Lung (tissue), 9 donors: ENCODE measurements at regions not wholly inside any gene's neighbourhood (a gene's known extent, or its start where the extent isn't known, plus 50 kb on each side); places are given as distances from the start of the nearest gene placed in this dataset.
"Not testable (repeated sequence)": the region's sequence is repeated elsewhere in the genome, so short reads cannot be mapped to it uniquely, and the experiment has no call there.

Source experiments
- ATAC-seq: fragments of 200-7000 bp; cut with Tn5 transposase; one replicate; pipeline ENCODE4 v1.9.1; 2020; ENCODE audit warnings: moderate number of reproducible peaks; ENCODE audit not compliant: insufficient read depth, low FRiP score
- DNase-seq, 3 donors: peaks; one replicate each; pipeline ENCODE4 v3.0.0-alpha.2; 2013 to 2017
- H3K27ac ChIP-seq, 2 donors: one replicate each; pipeline ENCODE4 v1.5.1; 2013; ENCODE audit warnings: mild to moderate bottlenecking in 2 of 2, moderate library complexity in 2 of 2, control low read depth in 1 of 2, inconsistent platforms in 1 of 2, low read depth in 1 of 2, low read length in 1 of 2
- H3K27me3 ChIP-seq, 3 donors: one replicate each; pipeline ENCODE4 v1.5.1; 2013; ENCODE audit warnings: low read length in 2 of 3; ENCODE audit not compliant: control insufficient read depth in 3 of 3, insufficient read depth in 3 of 3
- H3K36me3 ChIP-seq, 4 donors: one replicate each; pipeline ENCODE4 v1.5.1; 2013; ENCODE audit warnings: low read length in 4 of 4, mild to moderate bottlenecking in 1 of 4, moderate library complexity in 1 of 4; ENCODE audit not compliant: control insufficient read depth in 4 of 4, insufficient read depth in 4 of 4
- H3K4me1 ChIP-seq, 5 donors: one replicate each; pipeline ENCODE4 v1.5.1; 2013; ENCODE audit warnings: low read length in 5 of 5, mild to moderate bottlenecking in 2 of 5, moderate library complexity in 1 of 5; ENCODE audit not compliant: control insufficient read depth in 5 of 5, insufficient read depth in 5 of 5
- H3K4me3 ChIP-seq: one replicate; pipeline ENCODE4 v1.5.1; 2013; ENCODE audit warnings: mild to moderate bottlenecking, control low read depth, moderate library complexity
- H3K9ac ChIP-seq, 2 donors: one replicate each; pipeline ENCODE4 v1.5.1; 2013; ENCODE audit warnings: low read length in 2 of 2, control low read depth in 1 of 2; ENCODE audit not compliant: insufficient read depth in 1 of 2
- H3K9me3 ChIP-seq, 4 donors: one replicate each; pipeline ENCODE4 v1.5.1; 2013; ENCODE audit warnings: low read length in 3 of 4, mild to moderate bottlenecking in 1 of 4, moderate library complexity in 1 of 4; ENCODE audit not compliant: control insufficient read depth in 4 of 4, insufficient read depth in 3 of 4
- WGBS, 2 donors: extraction: QIAGEN DNeasy Blood & Tissue Kit; methylation state at CpG; one replicate each; pipeline ENCODE4 v1.1.7; 2013; 5-methylcytosine and 5-hydroxymethylcytosine counted together
- donor health status: Bipolar disorder and iron deficiency.
- donor health status: healthy.
- donor health status: DM: yes; HTN: yes; CAD: no.

- WGBS, 2 donors: 60 to 74% methylated on average over 8 of the region's 8 CpGs
- not testable (repeated sequence) for H3K4me3 ChIP-seq, DNase-seq, ATAC-seq, H3K27me3 ChIP-seq, H3K4me1 ChIP-seq, H3K9ac ChIP-seq, H3K36me3 ChIP-seq, H3K9me3 ChIP-seq, H3K27ac ChIP-seq
Measured at GRCh38 chr7:150135620-150136190, 187.4 kb upstream of the LRRC61 start.

DNA sequence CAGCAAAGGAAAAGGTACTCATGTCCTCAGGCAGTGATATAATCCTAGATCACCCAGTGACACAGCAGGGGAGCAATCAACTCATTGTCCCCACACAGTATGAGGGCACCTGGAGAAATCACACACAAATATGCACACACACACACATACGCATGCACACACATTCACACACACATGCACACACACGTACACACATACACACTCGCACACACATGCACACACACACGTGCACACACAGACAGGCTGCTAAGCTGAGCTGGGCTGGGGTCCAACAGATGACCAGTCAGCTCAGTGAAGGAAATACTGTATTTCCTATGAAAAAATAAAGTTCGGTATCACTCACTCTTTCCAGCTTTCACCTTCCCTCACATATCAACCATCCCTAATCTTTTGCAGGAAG is 183.3 kb upstream of the LRRC61 start:
- DNase-seq, H3K4me3 ChIP-seq, H3K27ac ChIP-seq, H3K27me3 ChIP-seq, ATAC-seq, H3K36me3 ChIP-seq, H3K9ac ChIP-seq, H3K4me1 ChIP-seq, H3K9me3 ChIP-seq: not testable (repeated sequence)
- 82 to 93% methylated on average over 5 of the region's 5 CpGs for WGBS, 2 donors

DNA sequence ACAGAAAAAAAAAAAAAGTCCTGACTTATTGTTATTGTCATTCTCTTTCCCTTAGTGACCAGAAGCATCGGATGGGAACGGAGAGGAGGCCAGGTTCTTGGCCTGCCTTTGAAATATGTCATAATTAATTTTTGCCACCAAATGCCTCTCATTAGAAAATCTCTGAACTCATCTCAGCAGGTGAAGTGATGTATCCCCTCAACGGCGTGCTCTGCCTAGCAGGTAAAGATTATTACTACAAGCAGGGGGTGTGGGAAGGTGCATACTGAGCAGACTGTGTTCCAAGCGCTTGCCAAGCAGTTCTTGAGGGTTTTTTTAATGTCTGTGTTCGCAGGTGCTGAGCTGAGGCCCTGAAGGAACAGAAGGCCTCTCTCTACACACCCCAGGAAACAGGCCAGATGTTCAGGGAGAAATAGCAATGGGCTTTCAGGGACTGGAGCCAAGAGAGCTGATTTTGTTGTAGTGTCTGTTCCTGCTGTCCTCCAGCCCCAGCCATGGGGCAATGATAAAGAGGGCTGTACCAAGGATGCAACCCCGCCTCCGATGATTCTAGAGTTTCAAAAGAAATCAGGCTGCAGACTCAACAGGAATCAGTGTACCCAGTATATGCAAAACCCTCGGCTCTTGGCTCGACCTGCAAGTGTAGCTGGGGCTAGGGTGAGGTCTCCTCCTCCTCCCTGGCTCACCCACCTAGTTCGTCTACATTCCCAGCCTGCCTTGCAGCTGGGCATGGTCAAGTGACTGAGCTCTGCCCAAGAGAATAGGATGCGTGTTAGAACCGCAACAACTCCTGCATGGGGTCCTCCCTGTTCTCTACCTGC is 181.4 kb upstream of the LRRC61 start:
- 73 to 76% methylated on average over 10 to 12 of the region's 13 CpGs for WGBS, 2 donors

GRCh38 chr7:150146124-150146523 is 177.0 kb upstream of the LRRC61 start:
- not testable (repeated sequence) for H3K9me3 ChIP-seq, H3K4me1 ChIP-seq, H3K4me3 ChIP-seq, H3K27me3 ChIP-seq, ATAC-seq, H3K36me3 ChIP-seq, H3K27ac ChIP-seq, DNase-seq, H3K9ac ChIP-seq
- 24 to 56% methylated on average over 3 of the region's 3 CpGs for WGBS, 2 donors

More for the DNA sequence above, 181.4 kb upstream of the LRRC61 start:
- not testable (repeated sequence) for H3K36me3 ChIP-seq, ATAC-seq, H3K27ac ChIP-seq, H3K27me3 ChIP-seq, H3K4me1 ChIP-seq, H3K9me3 ChIP-seq, DNase-seq, H3K4me3 ChIP-seq, H3K9ac ChIP-seq

- not testable (repeated sequence) for DNase-seq, H3K36me3 ChIP-seq, H3K27me3 ChIP-seq, H3K9me3 ChIP-seq, H3K9ac ChIP-seq, ATAC-seq, H3K27ac ChIP-seq, H3K4me3 ChIP-seq, H3K4me1 ChIP-seq
- 34 to 37% methylated on average over 3 of the region's 3 CpGs for WGBS, 2 donors
Measured at GRCh38 chr7:150147524-150147923, 175.6 kb upstream of the LRRC61 start.

- not testable (repeated sequence) for DNase-seq, H3K4me1 ChIP-seq, H3K9ac ChIP-seq, H3K4me3 ChIP-seq, H3K27ac ChIP-seq, ATAC-seq, H3K9me3 ChIP-seq, H3K36me3 ChIP-seq, H3K27me3 ChIP-seq
- 75 to 90% methylated on average over 3 to 4 of the region's 4 CpGs for WGBS, 2 donors
Measured at GRCh38 chr7:150156015-150156414, 167.1 kb upstream of the LRRC61 start.

- H3K36me3 ChIP-seq, H3K27me3 ChIP-seq, H3K27ac ChIP-seq, H3K9me3 ChIP-seq, H3K4me1 ChIP-seq, H3K4me3 ChIP-seq, DNase-seq, H3K9ac ChIP-seq, ATAC-seq: not testable (repeated sequence)
- WGBS, 2 donors: 89 to 93% methylated on average over 14 to 15 of the region's 15 CpGs
Measured at GRCh38 chr7:150158696-150159095, 164.5 kb upstream of the LRRC61 start.

DNA sequence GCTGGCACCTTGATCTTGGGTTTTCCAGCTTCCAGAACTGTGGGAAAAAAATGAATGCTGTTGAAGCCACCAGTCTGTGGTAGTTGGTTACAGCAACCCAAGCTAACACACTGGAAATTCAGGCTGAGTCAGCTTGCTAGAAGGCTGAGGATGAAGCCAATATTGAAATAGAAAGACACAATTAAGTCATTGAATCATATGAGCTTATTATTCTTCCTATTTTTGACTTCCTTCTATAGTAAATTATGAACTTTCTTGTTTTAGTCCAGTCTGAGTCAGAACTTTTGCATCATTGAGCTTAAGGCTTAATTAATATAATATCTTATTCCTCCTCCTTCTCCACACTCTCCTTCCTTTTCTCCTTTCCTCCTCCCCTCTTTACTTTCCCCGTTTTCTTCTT is 153.6 kb upstream of the LRRC61 start:
- DNase-seq, H3K4me3 ChIP-seq, H3K27ac ChIP-seq, H3K9ac ChIP-seq, H3K27me3 ChIP-seq, ATAC-seq, H3K36me3 ChIP-seq, H3K9me3 ChIP-seq, H3K4me1 ChIP-seq: not testable (repeated sequence)
- 82 to 92% methylated on average over 1 of the region's 1 CpG for WGBS, 2 donors
